Breast epithelium (tissue), 4 donors: ENCODE measurements at regions not wholly inside any gene's neighbourhood (a gene's known extent, or its start where the extent isn't known, plus 50 kb on each side); places are given as distances from the start of the nearest gene placed in this dataset.

Experiments
- DNase-seq, 2 donors: peaks; one replicate each; pipeline ENCODE4 v3.0.0-alpha.2; 2019; ENCODE audit warnings: low spot score in 2 of 2
- H3K27ac ChIP-seq, 2 donors: fragments of 200-600 bp; sonication (generic) in 1 of 2; one replicate each; pipeline ENCODE4 v1.5.1; 2016 to 2019; ENCODE audit warnings: mild to moderate bottlenecking in 1 of 2
- H3K27me3 ChIP-seq, 2 donors: fragments of 200-600 bp; sonication (generic) in 1 of 2; one replicate each; pipeline versions ENCODE4 v1.5.1 to v1.6.0; 2017 to 2019; ENCODE audit warnings: control low read depth in 1 of 2, mild to moderate bottlenecking in 1 of 2
- H3K36me3 ChIP-seq: fragments of 200-600 bp; one replicate; pipeline ENCODE4 v1.5.1; 2019
- H3K4me1 ChIP-seq, 2 donors: fragments of 200-600 bp; sonication (generic); one replicate each; pipeline ENCODE4 v1.5.1; 2016 to 2019; ENCODE audit warnings: control low read depth in 1 of 2
- H3K4me3 ChIP-seq, 3 donors: fragments of 200-600 bp; sonication (generic); 1 replicate in 2 of 3; 2 replicates in 1 of 3; pipeline ENCODE4 v1.5.1; 2016 to 2019; ENCODE audit warnings: mild to moderate bottlenecking in 3 of 3, moderate library complexity in 2 of 3
- H3K9me3 ChIP-seq, 2 donors: fragments of 200-600 bp; sonication (generic) in 1 of 2; one replicate each; pipeline ENCODE4 v1.5.1; 2016 to 2019; ENCODE audit warnings: control low read depth in 1 of 2
- CTCF ChIP-seq, 3 donors: fragments of 450-650 bp; IDR thresholded peaks; one replicate each; pipeline ENCODE4 v1.5.1; 2016 to 2017; ENCODE audit warnings: antibody characterized with exemption in 3 of 3, mild to moderate bottlenecking in 3 of 3, moderate library complexity in 3 of 3
- POLR2A ChIP-seq: fragments of 450-650 bp; IDR thresholded peaks from one replicate; pipeline ENCODE4 v1.6.1; 2016; ENCODE audit warnings: antibody characterized with exemption, mild to moderate bottlenecking, moderate library complexity
- POLR2AphosphoS5 ChIP-seq, 3 donors: sonication (generic); formaldehyde crosslinking; IDR thresholded peaks; one replicate each; pipeline ENCODE4 v1.6.1; 2017; ENCODE audit warnings: antibody characterized with exemption in 3 of 3
- intact Hi-C: fragments of 100-400 bp; cut with DNase I; formaldehyde crosslinking; loops from one replicate; pipeline ENCODE4 v1.15.1; 2023; ENCODE audit warnings: low total_unique reads

DNA sequence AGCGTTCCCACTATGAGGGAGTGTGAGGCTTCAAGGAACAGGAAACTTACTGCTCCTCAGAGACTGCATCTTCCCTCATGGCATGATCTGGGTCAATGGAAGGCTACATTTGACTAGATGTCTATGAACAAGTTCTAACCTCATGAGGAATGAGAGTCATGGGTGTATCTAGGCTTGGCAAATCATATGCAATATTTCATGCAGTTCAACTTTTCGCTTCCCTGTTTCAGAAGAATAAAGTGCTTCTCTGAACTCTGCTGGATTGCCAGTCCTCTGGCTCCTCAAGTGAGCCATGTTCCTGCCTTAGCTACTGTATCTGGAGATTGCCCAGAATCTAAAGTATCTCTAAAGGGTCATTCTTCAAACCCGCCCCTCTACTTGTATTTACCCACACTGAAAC lies 54.3 kb upstream of the SEMA3A start:
- peaks cover 5 to 21% of the 10 kb centered on the region in 2 donors for H3K9me3 ChIP-seq
- intact Hi-C loops = no loop called here
- H3K36me3 ChIP-seq = no peaks in the 10 kb centered on the region
- H3K27me3 ChIP-seq = no peaks in the 10 kb centered on the region
- DNase-seq = no peak
- no peak overlapping the region for H3K27ac ChIP-seq
- no peak overlapping the region for H3K4me3 ChIP-seq
- TF ChIP-seq CTCF (IDR thresholded peaks at IDR 0.05) = no peak
- TF ChIP-seq POLR2AphosphoS5 (IDR thresholded peaks at IDR 0.05) = no peak
- TF ChIP-seq POLR2A = no peak
- H3K4me1 ChIP-seq = no peaks in the 10 kb centered on the region

GRCh38 chr7:84248267-84248666 lies 53.7 kb upstream of the SEMA3A start:
- H3K27me3 ChIP-seq = no peaks in the 10 kb centered on the region
- no peaks in the 10 kb centered on the region for H3K36me3 ChIP-seq
- TF ChIP-seq POLR2AphosphoS5 (IDR thresholded peaks at IDR 0.05) (no peak), POLR2A (no peak), CTCF (IDR thresholded peaks at IDR 0.05) (no peak)
- DNase-seq = no peak
- H3K9me3 ChIP-seq = peaks cover 5 to 26% of the 10 kb centered on the region in 2 donors
- H3K4me1 ChIP-seq = no peaks in the 10 kb centered on the region
- no peak overlapping the region for H3K27ac ChIP-seq
- intact Hi-C loops = no loop called here
- no peak overlapping the region for H3K4me3 ChIP-seq

DNA sequence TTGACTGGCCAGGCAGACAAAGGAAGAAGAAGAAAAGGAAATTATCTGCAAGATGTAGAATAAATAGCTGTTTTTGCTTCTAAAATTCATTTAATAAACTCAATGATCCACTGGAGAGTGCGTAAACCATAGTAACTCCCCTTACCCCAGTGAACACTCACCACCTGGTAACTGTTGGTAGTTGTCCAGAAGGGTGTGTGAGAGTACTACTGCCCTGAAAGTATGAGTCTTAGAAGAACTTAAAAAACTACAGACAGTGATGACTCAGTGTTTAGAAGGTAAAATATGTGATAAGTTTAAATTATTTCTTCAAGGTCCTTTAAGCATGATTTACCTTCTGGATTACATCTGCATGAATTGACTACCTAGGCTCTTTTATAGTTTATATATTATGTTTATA lies 53.0 kb upstream of the SEMA3A start:
- Histone ChIP-seq H3K36me3 (no peaks in the 10 kb centered on the region), H3K27me3 (no peaks in the 10 kb centered on the region), H3K4me1 (no peaks in the 10 kb centered on the region), H3K9me3 (peaks cover 5 to 27% of the 10 kb centered on the region in 2 donors), H3K4me3 (no peak overlapping the region), H3K27ac (no peak overlapping the region)
- intact Hi-C loops = no loop called here
- TF ChIP-seq POLR2A (no peak), CTCF (IDR thresholded peaks at IDR 0.05) (no peak), POLR2AphosphoS5 (IDR thresholded peaks at IDR 0.05) (no peak)
- no peak for DNase-seq

- no peak for DNase-seq
- H3K4me3 ChIP-seq = no peak overlapping the region
- peaks cover 5 to 27% of the 10 kb centered on the region in 2 donors for H3K9me3 ChIP-seq
- H3K27me3 ChIP-seq = no peaks in the 10 kb centered on the region
- TF ChIP-seq POLR2AphosphoS5 (IDR thresholded peaks at IDR 0.05) = no peak
- TF ChIP-seq POLR2A = no peak
- no peak for TF ChIP-seq CTCF (IDR thresholded peaks at IDR 0.05)
- H3K4me1 ChIP-seq = no peaks in the 10 kb centered on the region
- no peak overlapping the region for H3K27ac ChIP-seq
- no peaks in the 10 kb centered on the region for H3K36me3 ChIP-seq
- intact Hi-C loops = no loop called here
Observed at GRCh38 chr7:84245835-84246234, 51.2 kb upstream of the SEMA3A start.
